Hepatocyte (in vitro differentiated cells): ENCODE measurements at regions not wholly inside any gene's neighbourhood (a gene's known extent, or its start where the extent isn't known, plus 50 kb on each side); places are given as distances from the start of the nearest gene placed in this dataset.

ENCODE experiments used
- DNase-seq: peaks from one replicate; pipeline ENCODE4 v3.0.0-alpha.2; 2016; ENCODE audit warnings: low spot score
- H2AFZ ChIP-seq: fragments of 200-600 bp; sonication (generic); 2 replicates; pipeline ENCODE4 v1.6.0; 2016; ENCODE audit warnings: antibody characterized with exemption, mild to moderate bottlenecking
- H3K27ac ChIP-seq: fragments of 200-600 bp; sonication (generic); 2 replicates; pipeline ENCODE4 v1.5.1; 2016; ENCODE audit warnings: mild to moderate bottlenecking
- H3K27me3 ChIP-seq: fragments of 200-600 bp; sonication (generic); 2 replicates; pipeline ENCODE4 v1.6.1; 2016
- H3K36me3 ChIP-seq: fragments of 200-600 bp; sonication (generic); replicated peaks from 2 replicates; pipeline ENCODE4 v1.5.1; 2016; ENCODE audit warnings: low read depth; ENCODE audit not compliant: insufficient read depth
- H3K4me1 ChIP-seq: fragments of 200-600 bp; sonication (generic); 2 replicates; pipeline ENCODE4 v1.5.1; 2016; ENCODE audit warnings: mild to moderate bottlenecking, moderate library complexity; ENCODE audit not compliant: insufficient read depth
- H3K4me2 ChIP-seq: fragments of 200-600 bp; sonication (generic); 2 replicates; pipeline ENCODE4 v1.6.0; 2016
- H3K4me3 ChIP-seq: fragments of 200-600 bp; sonication (generic); 2 replicates; pipeline ENCODE4 v1.5.1; 2016; ENCODE audit warnings: mild to moderate bottlenecking
- H3K79me2 ChIP-seq: fragments of 200-600 bp; sonication (generic); 2 replicates; pipeline ENCODE4 v1.6.0; 2017; ENCODE audit warnings: mild to moderate bottlenecking
- H3K9me2 ChIP-seq: fragments of 200-600 bp; sonication (generic); replicated peaks from 2 replicates; pipeline ENCODE4 v1.6.0; 2017; ENCODE audit warnings: mild to moderate bottlenecking; ENCODE audit not compliant: insufficient read depth
- H3K9me3 ChIP-seq: fragments of 200-600 bp; sonication (generic); 2 replicates; pipeline ENCODE4 v1.5.1; 2016; ENCODE audit warnings: low read depth, mild to moderate bottlenecking
- H4K20me1 ChIP-seq: fragments of 200-600 bp; sonication (generic); 2 replicates; pipeline ENCODE4 v1.6.0; 2016; ENCODE audit warnings: mild to moderate bottlenecking; ENCODE audit not compliant: insufficient read depth, poor library complexity, severe bottlenecking
- CTCF ChIP-seq: fragments of 200-600 bp; sonication (generic); IDR thresholded peaks from 2 replicates; pipeline ENCODE4 v1.5.1; 2016; ENCODE audit warnings: antibody characterized with exemption, mild to moderate bottlenecking; ENCODE audit not compliant: poor library complexity
- EZH2 ChIP-seq: fragments of 200-600 bp; sonication (generic); IDR thresholded peaks from 2 replicates; pipeline ENCODE4 v1.6.1; 2016; ENCODE audit warnings: antibody characterized with exemption, mild to moderate bottlenecking, borderline replicate concordance
- EZH2phosphoT487 ChIP-seq: fragments of 200-600 bp; sonication (generic); IDR thresholded peaks from one replicate; pipeline ENCODE4 v1.6.1; 2018; ENCODE audit warnings: antibody characterized with exemption, mild to moderate bottlenecking, low read depth, moderate library complexity; ENCODE audit not compliant: unreplicated experiment, severe bottlenecking
- WGBS: methylation state at CpG from one replicate; pipeline ENCODE4 v1.1.6; 2016; ENCODE audit warnings: low lambda C conversion rate; ENCODE audit errors: missing lambda C conversion rate; 5-methylcytosine and 5-hydroxymethylcytosine counted together

- no peak overlapping the region for H3K4me2 ChIP-seq
These were observed 457.8 kb upstream of the NFE2L3 start for GRCh38 chr7:25694211-25694610.

GRCh38 chr7:25694699-25695098, 457.3 kb upstream of the NFE2L3 start:
- Histone ChIP-seq H3K4me2 (no peak overlapping the region), H3K79me2 (no peaks in the 10 kb centered on the region), H4K20me1 (no peaks in the 10 kb centered on the region), H3K27me3 (no peaks in the 10 kb centered on the region), H3K9me3 (no peaks in the 10 kb centered on the region), H3K27ac (no peak overlapping the region), H3K9me2 (no peaks in the 10 kb centered on the region), H2AFZ (no peak overlapping the region), H3K4me1 (no peaks in the 10 kb centered on the region), H3K4me3 (no peak overlapping the region), H3K36me3 (no peaks in the 10 kb centered on the region)
- no peak for TF ChIP-seq CTCF
- no peak for TF ChIP-seq EZH2phosphoT487
- TF ChIP-seq EZH2: no peak
- DNase-seq: no peak
- 77% methylated on average over 4 of the region's 4 CpGs for WGBS

More at GRCh38 chr7:25694211-25694610, 457.8 kb upstream of the NFE2L3 start:
- H3K27me3 ChIP-seq: no peaks in the 10 kb centered on the region
- no peaks in the 10 kb centered on the region for H3K79me2 ChIP-seq
- no peak overlapping the region for H3K27ac ChIP-seq
- no peak overlapping the region for H2AFZ ChIP-seq
- H4K20me1 ChIP-seq: no peaks in the 10 kb centered on the region
- DNase-seq: no peak
- H3K9me2 ChIP-seq: no peaks in the 10 kb centered on the region
- no peaks in the 10 kb centered on the region for H3K9me3 ChIP-seq
- TF ChIP-seq CTCF: no peak
- no peak for TF ChIP-seq EZH2phosphoT487
- no peak for TF ChIP-seq EZH2
- H3K4me3 ChIP-seq: no peak overlapping the region
- H3K4me1 ChIP-seq: no peaks in the 10 kb centered on the region
- WGBS: 46% methylated on average over 2 of the region's 2 CpGs
- H3K36me3 ChIP-seq: no peaks in the 10 kb centered on the region

- H3K4me2 ChIP-seq: no peak overlapping the region
- WGBS: 93% methylated on average over 2 of the region's 2 CpGs
- TF ChIP-seq CTCF (no peak), EZH2 (no peak), EZH2phosphoT487 (no peak)
These were observed 455.4 kb upstream of the NFE2L3 start for GRCh38 chr7:25696571-25696970.

More at GRCh38 chr7:25696571-25696970, 455.4 kb upstream of the NFE2L3 start:
- Histone ChIP-seq H3K9me3 (no peaks in the 10 kb centered on the region), H3K4me3 (no peak overlapping the region), H2AFZ (no peak overlapping the region), H3K27me3 (no peaks in the 10 kb centered on the region), H3K9me2 (no peaks in the 10 kb centered on the region), H3K36me3 (no peaks in the 10 kb centered on the region), H3K79me2 (no peaks in the 10 kb centered on the region), H3K4me1 (no peaks in the 10 kb centered on the region), H4K20me1 (no peaks in the 10 kb centered on the region), H3K27ac (no peak overlapping the region)
- DNase-seq: no peak
